ENCODE measurements at regions not wholly inside any gene's neighbourhood (a gene's known extent, or its start where the extent isn't known, plus 50 kb on each side); places are given as distances from the start of the nearest gene placed in this dataset.

- no peak for TF ChIP-seq CTCF (IDR thresholded peaks at IDR 0.05)
- TF ChIP-seq EZH2 (IDR thresholded peaks at IDR 0.05; ENCODE audit: borderline replicate concordance, insufficient read depth, low read depth, low read length, poor library complexity, severe bottlenecking) = no peak
These were observed 563.7 kb downstream of the PLCL1 start for GRCh38 chr2:198368089-198368488.
